Hepatocyte (in vitro differentiated cells): ENCODE measurements at regions not wholly inside any gene's neighbourhood (a gene's known extent, or its start where the extent isn't known, plus 50 kb on each side); places are given as distances from the start of the nearest gene placed in this dataset.

ENCODE experiments used
- CTCF ChIP-seq: fragments of 200-600 bp; sonication (generic); IDR thresholded peaks from 2 replicates; pipeline ENCODE4 v1.5.1; 2016; ENCODE audit warnings: antibody characterized with exemption, mild to moderate bottlenecking; ENCODE audit not compliant: poor library complexity
- EZH2phosphoT487 ChIP-seq: fragments of 200-600 bp; sonication (generic); IDR thresholded peaks from one replicate; pipeline ENCODE4 v1.6.1; 2018; ENCODE audit warnings: antibody characterized with exemption, mild to moderate bottlenecking, low read depth, moderate library complexity; ENCODE audit not compliant: unreplicated experiment, severe bottlenecking

DNA sequence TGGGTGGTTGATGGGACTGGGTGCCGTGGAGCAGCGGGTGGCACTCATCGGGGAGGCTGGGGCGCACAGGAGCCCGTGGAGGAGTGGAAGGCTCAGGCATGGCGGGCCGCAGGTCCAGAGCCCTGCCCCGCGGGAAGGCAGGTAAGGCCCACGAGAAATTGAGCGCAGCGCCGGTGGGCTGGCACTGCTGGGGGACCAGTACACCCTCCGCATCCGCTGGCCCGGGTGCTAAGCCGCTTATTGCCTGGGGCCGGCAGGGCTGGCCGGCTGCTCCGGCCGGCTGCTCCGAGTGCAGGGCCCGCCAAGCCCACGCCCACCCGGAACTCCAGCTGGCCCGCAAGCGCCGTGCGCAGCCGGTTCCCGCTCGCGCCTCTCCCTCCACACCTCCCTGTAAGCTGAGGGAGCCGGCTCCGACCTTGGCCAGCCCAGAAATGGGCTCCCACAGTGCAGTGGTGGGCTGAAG lies 85.1 kb upstream of the FAT4 start:
- TF ChIP-seq CTCF (no peak), EZH2phosphoT487 (no peak)
